Neural cell (in vitro differentiated cells): ENCODE measurements at regions not wholly inside any gene's neighbourhood (a gene's known extent, or its start where the extent isn't known, plus 50 kb on each side); places are given as distances from the start of the nearest gene placed in this dataset.

Source experiments
- CTCF ChIP-seq: fragments of 450-650 bp; IDR thresholded peaks from 2 replicates; pipeline ENCODE4 v1.5.1; 2014; ENCODE audit warnings: antibody characterized with exemption, mild to moderate bottlenecking, moderate library complexity; ENCODE audit not compliant: poor library complexity, severe bottlenecking
- EP300 ChIP-seq: fragments of 450-650 bp; conservative IDR thresholded peaks from 2 replicates; pipeline ENCODE4 v1.6.1; 2014; ENCODE audit warnings: antibody characterized with exemption, mild to moderate bottlenecking, moderate library complexity; ENCODE audit not compliant: poor library complexity, severe bottlenecking
- EZH2 ChIP-seq: fragments of 200-600, 300-800 bp; shearing (Covaris generic), sonication (generic); IDR thresholded peaks from 2 replicates; pipeline ENCODE4 v1.6.1; 2014; ENCODE audit warnings: antibody characterized with exemption, low read length, borderline replicate concordance, mild to moderate bottlenecking; ENCODE audit not compliant: insufficient read depth, poor library complexity, severe bottlenecking
- POLR2AphosphoS5 ChIP-seq: IDR thresholded peaks from 2 replicates; pipeline ENCODE4 v1.6.1; 2012
- RAD21 ChIP-seq: fragments of 450-650 bp; conservative IDR thresholded peaks from 2 replicates; pipeline ENCODE4 v1.6.1; 2014; ENCODE audit warnings: antibody characterized with exemption, mild to moderate bottlenecking, moderate library complexity
- REST ChIP-seq: IDR thresholded peaks from 2 replicates; pipeline ENCODE4 v1.6.1; 2012; ENCODE audit warnings: borderline replicate concordance

GRCh38 chr4:108431986-108432385 lies 188.4 kb upstream of the RPL34 start:
- TF ChIP-seq CTCF (no peak), REST (no peak), EZH2 (no peak), POLR2AphosphoS5 (no peak), EP300 (no peak), RAD21 (no peak)
